ENCODE measurements at regions not wholly inside any gene's neighbourhood (a gene's known extent, or its start where the extent isn't known, plus 50 kb on each side); places are given as distances from the start of the nearest gene placed in this dataset.

GRCh38 chr1:79186260-79186659 is 179.7 kb upstream of the ADGRL4 start:
- Histone ChIP-seq H3K79me1 (ENCODE audit: low read depth, low read length) (no peaks in the 10 kb centered on the region), H3K4me2 (ENCODE audit: insufficient read depth in 1 of 2, low read depth in 2 of 2, low read length in 2 of 2) (no peak overlapping the region), H3K9ac (replicated peaks in 1 of 4; ENCODE audit: extremely low read depth in 1 of 4, low read depth in 3 of 4, low read length in 3 of 4) (no peak overlapping the region), H3K79me2 (ENCODE audit: control insufficient read depth in 1 of 2, insufficient read depth in 2 of 2, low read length in 2 of 2) (no peaks in the 10 kb centered on the region), H4K5ac (ENCODE audit: insufficient read length, low read depth, low read length) (no peak overlapping the region), H3K18ac (ENCODE audit: extremely low read depth, low read length) (no peak overlapping the region), H4K20me1 (replicated peaks in 1 of 2; ENCODE audit: control insufficient read depth in 1 of 2, insufficient read depth in 2 of 2, low read length in 2 of 2) (no peaks in the 10 kb centered on the region), H3K4ac (replicated peaks; ENCODE audit: insufficient read length, low read depth, low read length) (no peak overlapping the region), H3K4me3 (ENCODE audit: extremely low read depth in 1 of 4, insufficient read depth in 2 of 4, low read depth in 3 of 4, low read length in 4 of 4) (no peak overlapping the region), H2BK120ac (replicated peaks; ENCODE audit: low read depth, low read length) (no peak overlapping the region), H2BK20ac (ENCODE audit: low read length) (no peak overlapping the region), H2BK5ac (ENCODE audit: low read depth, low read length) (no peak overlapping the region), H3K9me3 (ENCODE audit: insufficient read depth in 2 of 2, low read depth in 1 of 2, low read length in 1 of 2) (no peaks in the 10 kb centered on the region), H3K56ac (replicated peaks; ENCODE audit: insufficient read length, low read depth, low read length) (no peak overlapping the region), H2AK5ac (ENCODE audit: low read depth, low read length) (no peak overlapping the region), H4K91ac (replicated peaks; ENCODE audit: insufficient read length, low read length) (no peak overlapping the region), H2BK15ac (ENCODE audit: low read length) (no peak overlapping the region), H2BK12ac (ENCODE audit: low read depth, low read length) (no peak overlapping the region), H3K4me1 (replicated peaks in 1 of 4; ENCODE audit: control insufficient read depth in 3 of 4, insufficient read depth in 4 of 4, low read length in 3 of 4) (no peaks in the 10 kb centered on the region), H3K14ac (ENCODE audit: insufficient read length) (no peak overlapping the region), H3K27me3 (replicated peaks in 1 of 4; ENCODE audit: control insufficient read depth in 3 of 4, extremely low read depth in 1 of 4, insufficient read depth in 3 of 4, low read length in 3 of 4) (no peaks in the 10 kb centered on the region), H4K8ac (ENCODE audit: extremely low read depth, insufficient read depth, low read length) (no peak overlapping the region), H3K23me2 (ENCODE audit: low read depth, low read length) (no peaks in the 10 kb centered on the region), H3K36me3 (ENCODE audit: control insufficient read depth in 2 of 4, insufficient read depth in 4 of 4, low read length in 3 of 4) (no peaks in the 10 kb centered on the region), H3K27ac (ENCODE audit: low read depth, low read length) (no peak overlapping the region), H2AFZ (ENCODE audit: low read length) (no peak overlapping the region), H3K23ac (ENCODE audit: insufficient read length) (no peak overlapping the region)
- no peak for FAIRE-seq
- no peak for DNase-seq (ENCODE audit: low read depth in 1 of 2, low spot score in 2 of 2)
- TF ChIP-seq EZH2 (IDR thresholded peaks at IDR 0.05; ENCODE audit: low read depth, low read length, severe bottlenecking): no peak
- TF ChIP-seq NRF1 (IDR thresholded peaks at IDR 0.05; ENCODE audit: low read depth, low read length): no peak
- TF ChIP-seq KDM4A (IDR thresholded peaks at IDR 0.05; ENCODE audit: low read depth, low read length, severe bottlenecking): no peak
- TF ChIP-seq PHF8 (conservative IDR thresholded peaks at IDR 0.05; ENCODE audit: low read depth, low read length): no peak
- TF ChIP-seq CTBP2 (IDR thresholded peaks at IDR 0.05; ENCODE audit: borderline replicate concordance, insufficient read depth, insufficient read length, low read length): no peak
- no peak for TF ChIP-seq GTF2F1 (IDR thresholded peaks at IDR 0.05; ENCODE audit: borderline replicate concordance, low read depth, low read length)
- no peak for TF ChIP-seq RFX5 (IDR thresholded peaks at IDR 0.05; ENCODE audit: borderline replicate concordance, low read depth, low read length)
- ChIA-PET POLR2A (ENCODE audit: partially characterized antibody) (no interaction called here), CTCF (ENCODE audit: partially characterized antibody) (interaction anchor here (3.2 kb wide), 1 partner anchor 11 kb away, joined by 12 read pairs; no protein-coding TSS in a partner anchor)

Data from H1 (cell line).